Left cardiac atrium (tissue), 4 donors: ENCODE measurements at regions not wholly inside any gene's neighbourhood (a gene's known extent, or its start where the extent isn't known, plus 50 kb on each side); places are given as distances from the start of the nearest gene placed in this dataset.

Experiments used
- ATAC-seq, 2 donors: fragments of 200-7000 bp; cut with Tn5 transposase; one replicate each; pipeline ENCODE4 v1.9.1; 2020; ENCODE audit warnings: mild to moderate bottlenecking in 2 of 2, moderate library complexity in 2 of 2
- DNase-seq: peaks from one replicate; pipeline ENCODE4 v3.0.0-alpha.2; 2020
- intact Hi-C, 2 donors: fragments of 100-400 bp; cut with DNase I; formaldehyde crosslinking; loops; one replicate each; pipeline versions ENCODE4 v1.14.1 to v1.15.1; 2022 to 2023
- donor health status: DM: no; HTN: yes; CAD: no.
- donor health status: DM: no; HTN: yes; CAD: no; lungs with severe emphysema.
- donor health status: DM: yes; HTN: yes; CAD: no.
- donor health status: Dilated cardiomyopathy.

DNA sequence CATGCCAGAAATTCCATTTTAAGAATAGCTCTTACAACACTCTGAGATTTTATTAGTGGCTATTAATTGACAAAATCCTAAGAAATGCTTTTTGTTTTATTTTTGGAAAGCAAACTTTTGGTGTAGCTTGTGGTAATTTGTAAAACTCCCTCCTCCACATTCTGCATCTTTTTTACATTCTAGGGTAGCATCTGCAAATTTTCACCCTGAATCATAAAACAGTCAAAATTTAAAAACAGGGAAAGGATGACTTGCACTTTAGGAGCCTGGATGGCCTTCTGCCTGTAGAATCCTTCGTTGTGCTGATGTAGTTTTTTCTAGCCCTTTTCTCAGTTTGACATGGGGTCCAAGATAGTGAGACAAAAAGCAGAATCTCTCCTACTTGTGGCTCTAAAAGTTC lies 316.1 kb downstream of the ADRA2A start:
- intact Hi-C loops: no loop called here
- peak in 1 of 2 donors; percentile 38 for ATAC-seq

DNA sequence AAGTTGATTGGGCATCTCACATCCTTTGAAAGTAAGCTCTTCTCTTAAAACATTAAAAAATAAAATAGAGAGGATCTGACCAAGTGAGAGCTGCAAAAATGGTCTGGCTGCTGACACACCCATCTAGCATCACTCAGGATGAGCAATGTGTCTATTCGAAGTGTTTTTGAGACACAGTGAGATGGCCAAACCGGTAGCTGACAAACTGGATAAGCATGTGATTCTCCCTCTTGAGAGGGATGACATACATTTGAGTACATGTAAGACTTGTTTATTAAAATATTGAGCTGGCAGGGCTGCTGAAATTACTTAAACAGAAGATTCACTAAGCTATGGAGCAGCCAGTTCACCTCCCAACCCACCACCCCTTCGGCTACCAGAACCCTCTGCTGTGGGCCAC lies 333.9 kb downstream of the ADRA2A start:
- ATAC-seq: no peak

More for the DNA sequence above, 316.1 kb downstream of the ADRA2A start:
- DNase-seq: no peak

DNA sequence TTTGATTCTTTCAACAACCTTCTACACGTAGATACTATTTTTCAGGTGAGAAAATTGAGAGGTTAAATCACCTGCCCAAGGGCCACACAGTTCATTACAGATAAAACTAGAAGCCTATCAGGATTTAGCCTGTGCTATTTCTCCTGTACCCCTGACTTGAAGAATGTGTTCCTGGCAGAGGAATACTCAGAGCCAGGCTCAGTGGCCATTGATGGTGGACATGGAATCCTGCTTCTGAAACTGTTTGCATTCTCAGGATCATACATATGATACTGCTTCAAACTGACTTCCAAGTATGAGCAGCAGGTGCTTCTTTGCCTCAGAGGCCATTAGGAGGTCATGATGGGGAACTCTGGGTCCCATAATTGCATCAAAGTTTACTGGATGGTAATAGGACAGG lies 348.6 kb downstream of the ADRA2A start:
- intact Hi-C loops: no loop called here
- ATAC-seq: no peak
- no peak for DNase-seq

More for the DNA sequence above, 333.9 kb downstream of the ADRA2A start:
- intact Hi-C loops: no loop called here
- no peak for DNase-seq

DNA sequence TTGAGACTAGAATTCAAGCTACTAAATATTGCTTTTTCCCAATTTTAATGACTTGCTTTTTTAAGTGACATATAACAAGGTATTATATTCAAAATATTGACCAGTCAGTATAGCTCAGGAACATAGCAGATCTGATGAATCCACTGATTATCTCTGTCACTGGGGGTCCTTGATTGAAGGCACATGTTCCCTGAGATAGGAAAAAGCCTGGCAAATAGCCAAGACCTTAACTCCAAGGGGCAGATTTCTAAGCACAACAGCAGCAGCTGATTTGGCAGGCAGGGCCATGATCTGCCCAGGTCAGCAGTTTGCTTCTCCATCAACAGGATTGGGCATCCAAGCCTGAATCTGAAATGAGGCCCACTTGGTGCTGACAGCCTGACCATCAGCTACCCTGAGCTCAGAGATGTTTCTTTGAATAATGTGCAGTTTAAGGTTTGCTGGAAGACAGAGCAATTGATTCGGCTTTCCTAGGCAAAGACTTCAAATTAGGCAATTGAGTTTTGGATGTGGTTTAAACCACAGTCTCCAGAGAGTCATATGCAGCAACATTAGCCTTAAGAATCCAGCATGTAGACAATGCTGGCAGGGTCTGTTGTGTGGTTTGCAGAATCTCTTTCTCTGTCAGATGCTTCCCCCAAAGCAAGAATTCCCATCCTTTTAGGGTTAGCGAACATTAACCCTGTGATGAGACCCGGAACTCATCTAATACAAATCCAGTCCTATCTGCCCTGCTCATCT lies 352.6 kb downstream of the ADRA2A start:
- intact Hi-C loops: no loop called here
- peak in 1 of 2 donors; percentile 57 for ATAC-seq
- DNase-seq: no peak

DNA sequence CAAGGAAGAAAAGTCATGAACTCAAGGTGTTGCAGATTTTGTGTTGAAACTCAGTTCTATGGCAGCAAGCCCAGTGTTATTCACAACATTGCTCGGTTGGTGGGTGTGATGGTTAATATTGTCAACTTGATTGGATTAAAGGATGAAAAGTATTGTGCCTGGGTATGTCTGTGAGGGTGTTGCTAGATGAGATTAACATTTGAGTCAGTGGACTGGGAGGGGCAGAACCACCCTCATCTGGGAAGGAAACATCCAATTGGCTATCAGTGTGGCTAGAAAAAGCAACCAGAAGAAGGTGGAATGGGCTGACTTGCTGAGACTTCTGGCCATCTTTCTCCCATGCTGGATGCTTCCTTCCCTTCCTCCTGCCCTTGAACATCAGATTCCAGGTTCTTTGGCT lies 353.2 kb downstream of the ADRA2A start:
- intact Hi-C loops: no loop called here
- DNase-seq: no peak
- no peak for ATAC-seq

DNA sequence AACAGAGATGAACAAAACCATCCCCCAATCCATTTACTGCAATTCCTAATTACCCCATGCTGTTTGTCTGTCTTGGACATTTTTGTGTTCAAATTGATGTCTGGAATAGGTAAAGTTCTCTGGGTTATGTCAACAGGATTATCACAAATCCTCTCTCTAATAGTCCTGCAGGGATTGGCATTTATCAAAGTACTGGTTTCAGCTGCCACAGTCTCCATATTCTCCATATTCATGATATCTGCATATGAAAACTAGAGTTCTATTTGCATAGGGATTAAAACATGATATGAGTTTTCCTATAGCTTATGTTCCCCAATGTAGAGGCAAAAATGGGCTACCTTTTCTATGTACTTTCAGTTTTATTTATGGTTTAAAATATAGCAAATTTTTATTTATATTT lies 355.8 kb downstream of the ADRA2A start:
- intact Hi-C loops: no loop called here
- no peak for ATAC-seq
- no peak for DNase-seq

DNA sequence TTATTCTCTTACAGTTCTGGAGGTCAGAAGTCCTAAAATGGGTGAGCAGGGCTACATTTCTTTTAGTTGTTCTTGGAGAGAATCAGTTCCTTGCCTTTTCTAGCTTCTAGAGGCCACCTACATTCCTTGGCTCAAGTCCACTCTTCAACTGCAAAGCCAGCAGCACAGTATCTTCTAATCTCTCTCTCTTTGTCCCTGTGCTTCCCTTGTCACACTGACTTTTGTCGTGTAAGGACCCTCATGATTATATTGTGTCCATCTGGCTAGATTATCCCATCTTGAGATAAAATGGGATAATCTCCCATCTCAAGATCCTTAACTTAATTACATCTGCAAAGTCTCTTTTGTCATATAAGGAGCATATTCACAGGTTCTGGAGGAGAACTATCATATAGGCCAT lies 359.0 kb downstream of the ADRA2A start:
- ATAC-seq (no peak), DNase-seq (no peak)
- intact Hi-C loops: no loop called here

DNA sequence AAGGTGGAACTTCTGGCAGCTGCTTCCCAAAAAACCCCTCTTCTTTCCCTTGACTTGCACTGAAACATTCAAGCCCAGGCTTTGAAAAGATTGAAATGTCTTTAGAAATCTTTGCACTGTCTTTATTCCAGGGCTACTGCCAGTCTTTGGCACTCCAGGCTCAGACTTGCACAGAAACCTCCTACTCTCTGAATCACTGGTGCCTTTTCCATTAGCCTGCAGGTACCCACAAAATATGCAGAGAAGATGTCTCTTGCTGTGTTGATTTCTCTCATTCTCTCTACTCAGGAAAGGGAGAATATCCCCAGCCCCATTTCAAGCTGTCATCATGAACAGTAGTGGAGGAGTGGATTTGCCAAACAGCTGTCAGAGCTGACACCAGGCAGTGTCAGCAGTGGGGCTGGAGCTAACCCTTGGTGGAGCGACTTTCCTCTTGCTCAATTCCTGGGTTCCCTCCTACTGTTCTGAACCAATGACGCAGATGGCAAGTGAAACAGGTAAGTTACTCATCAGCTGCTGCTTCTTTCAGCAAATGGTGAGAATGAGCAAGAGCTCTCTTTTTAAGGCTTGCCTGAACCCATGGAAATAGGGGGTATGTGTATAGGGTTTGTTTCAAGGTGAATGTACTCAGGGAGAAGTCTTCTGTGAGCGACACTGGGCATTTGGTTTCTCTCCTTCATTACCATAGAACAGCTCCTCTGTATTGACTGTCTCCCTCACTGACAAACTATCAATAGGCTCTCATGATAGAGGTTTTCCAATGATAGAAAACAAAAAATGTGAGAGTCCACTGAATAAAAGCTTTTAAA lies 362.4 kb downstream of the ADRA2A start:
- peak in 1 of 2 donors; percentile 32 for ATAC-seq
- intact Hi-C loops: no loop called here
- no peak for DNase-seq

DNA sequence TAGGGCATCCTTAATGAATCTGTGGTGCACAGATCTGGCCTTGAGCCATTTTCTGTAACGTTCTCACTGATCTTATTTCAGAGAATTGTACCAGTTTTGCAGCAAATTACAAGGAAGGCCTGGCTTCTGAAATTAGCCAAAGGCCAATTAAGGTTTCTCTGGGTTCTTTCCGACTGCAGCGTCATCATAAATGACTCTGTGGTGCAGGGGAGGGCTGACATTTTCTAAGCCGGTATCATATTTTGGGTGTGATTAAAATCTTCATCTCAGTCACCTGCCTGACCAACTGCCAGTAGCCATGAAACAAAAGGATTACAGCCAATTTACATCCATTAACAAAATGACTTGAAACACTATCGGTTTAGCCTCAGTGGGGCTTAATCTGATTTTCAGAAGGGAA lies 363.7 kb downstream of the ADRA2A start:
- DNase-seq (no peak), ATAC-seq (no peak)
- intact Hi-C loops: no loop called here

DNA sequence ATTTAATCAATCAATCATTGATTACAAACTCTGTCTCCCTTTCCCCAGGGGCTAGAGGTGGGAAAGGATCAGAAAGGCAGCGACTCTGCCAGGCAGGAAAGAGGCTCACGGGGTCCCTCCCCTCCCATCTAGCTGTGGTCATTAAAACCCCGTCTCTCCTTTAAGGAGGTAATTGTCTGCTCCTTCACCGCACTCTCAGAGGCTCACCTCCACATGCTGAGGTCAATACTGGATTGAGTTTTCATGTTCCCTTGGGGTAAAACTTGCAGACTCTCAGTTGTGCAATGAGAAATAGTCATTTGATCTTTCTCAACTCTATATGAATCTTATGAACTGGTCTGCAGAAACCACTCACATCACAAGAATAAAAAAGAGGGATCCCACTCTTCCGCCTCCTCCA lies 368.8 kb downstream of the ADRA2A start:
- no peak for ATAC-seq
- intact Hi-C loops: no loop called here
- DNase-seq: no peak

DNA sequence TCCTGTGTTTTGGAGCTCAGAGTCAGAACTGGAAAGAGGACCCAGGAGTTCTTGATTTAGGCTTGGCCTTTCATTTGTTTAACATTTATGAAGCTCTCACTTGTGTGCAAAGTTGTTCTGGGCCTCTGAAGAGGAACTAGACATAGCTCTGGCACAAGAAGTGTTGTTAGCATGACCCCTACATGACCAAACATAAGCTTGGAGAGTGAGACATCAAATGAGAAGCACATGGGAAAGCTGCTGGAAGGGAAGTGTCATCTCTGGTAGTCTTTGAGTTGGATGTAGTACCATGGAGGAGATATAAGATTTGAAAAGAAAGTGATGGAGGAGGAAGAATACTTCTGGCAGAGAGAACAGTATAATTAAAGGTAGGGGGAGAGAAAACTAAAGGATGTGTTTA lies 370.1 kb downstream of the ADRA2A start:
- DNase-seq: no peak
- ATAC-seq: no peak
- intact Hi-C loops: no loop called here

DNA sequence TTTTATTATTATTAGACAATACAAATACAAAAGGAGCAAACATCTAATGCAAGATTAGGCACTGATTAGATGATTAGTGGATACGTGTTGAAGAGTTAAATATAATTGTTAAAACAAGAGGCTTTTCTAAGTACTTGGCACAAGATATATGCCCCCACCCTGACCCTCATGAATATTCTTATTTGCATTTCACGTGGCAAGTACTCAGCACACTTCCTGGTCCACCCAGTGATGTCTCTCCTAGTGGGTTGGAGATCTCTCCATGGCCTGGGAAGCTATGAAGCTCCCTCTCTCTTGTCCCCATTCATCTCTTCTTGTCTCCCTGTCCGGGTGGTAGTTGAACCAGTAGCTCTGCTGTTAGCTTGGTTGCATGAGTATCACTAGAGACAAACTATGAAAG lies 375.3 kb downstream of the ADRA2A start:
- intact Hi-C loops: no loop called here
- ATAC-seq (no peak), DNase-seq (no peak)

DNA sequence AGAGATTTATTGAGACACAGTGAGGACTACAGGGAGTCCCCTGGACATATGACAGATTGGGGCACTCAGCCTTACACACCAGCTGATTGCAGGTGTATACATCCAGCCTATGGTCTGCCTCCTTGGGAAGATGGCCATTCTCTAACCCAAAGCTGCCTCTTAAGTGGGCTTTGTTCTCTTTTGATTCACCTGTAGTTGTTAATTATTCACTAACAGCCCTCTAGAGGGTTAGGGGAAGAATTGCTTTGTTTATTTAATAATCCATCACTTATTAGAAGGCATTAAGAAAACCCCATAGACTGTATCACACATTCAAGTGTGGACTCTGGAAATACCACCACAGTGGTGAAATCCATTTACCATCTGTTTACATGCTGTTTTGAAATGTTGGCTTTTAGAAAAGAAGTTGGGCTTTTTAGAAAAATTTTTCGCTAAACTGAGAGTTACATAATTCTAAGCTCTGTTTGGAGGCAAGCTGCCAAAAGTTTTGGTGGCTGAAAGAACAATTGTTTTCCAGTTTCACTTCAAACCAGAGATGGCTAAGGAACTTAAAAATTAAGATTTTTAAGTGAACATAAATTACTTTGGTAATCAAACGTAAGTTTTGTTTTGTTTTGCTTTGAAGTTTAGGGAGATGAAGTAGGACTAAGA lies 379.1 kb downstream of the ADRA2A start:
- no peak for DNase-seq
- intact Hi-C loops: no loop called here
- peak in 1 of 2 donors; percentile 8 for ATAC-seq

DNA sequence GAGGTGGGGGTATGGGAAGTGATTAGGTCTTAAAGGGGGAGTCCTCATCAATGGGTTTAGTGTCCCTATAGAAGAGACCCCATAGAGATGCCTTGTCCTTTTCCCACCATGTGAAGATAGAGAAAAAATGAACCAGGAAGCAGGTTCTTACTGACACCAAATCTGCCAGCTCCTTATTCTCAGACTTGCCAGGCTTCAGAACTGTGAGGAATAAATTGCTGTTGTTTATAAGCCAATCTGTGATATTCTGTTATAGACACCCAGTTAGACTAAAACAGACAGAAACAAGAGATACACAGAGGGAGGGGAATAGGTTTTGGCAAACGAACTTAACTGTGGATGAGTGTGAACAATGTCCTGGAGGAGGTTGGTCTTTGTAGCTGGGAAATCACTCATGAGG lies 381.4 kb downstream of the ADRA2A start:
- intact Hi-C loops: no loop called here
- DNase-seq (no peak), ATAC-seq (no peak)

DNA sequence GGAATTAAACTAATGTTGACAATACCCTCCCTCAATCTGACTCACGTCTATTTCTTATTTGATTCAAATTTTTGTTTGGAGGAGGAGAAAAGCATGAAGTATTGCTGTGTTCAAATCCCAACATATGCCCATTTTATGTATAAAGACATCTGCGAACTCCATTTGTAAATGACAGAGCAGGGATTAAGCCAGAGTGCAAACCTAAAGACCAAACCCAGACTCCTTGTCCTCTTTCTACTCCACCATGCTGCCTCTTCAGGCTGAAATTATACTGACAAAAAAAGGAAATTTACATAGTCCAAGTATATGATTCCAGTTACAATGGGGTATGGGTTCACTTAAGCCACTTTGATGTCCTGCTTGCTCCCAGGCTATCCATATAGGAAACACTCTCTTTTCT lies 383.1 kb downstream of the ADRA2A start:
- no peak for DNase-seq
- ATAC-seq: no peak
- intact Hi-C loops: no loop called here

DNA sequence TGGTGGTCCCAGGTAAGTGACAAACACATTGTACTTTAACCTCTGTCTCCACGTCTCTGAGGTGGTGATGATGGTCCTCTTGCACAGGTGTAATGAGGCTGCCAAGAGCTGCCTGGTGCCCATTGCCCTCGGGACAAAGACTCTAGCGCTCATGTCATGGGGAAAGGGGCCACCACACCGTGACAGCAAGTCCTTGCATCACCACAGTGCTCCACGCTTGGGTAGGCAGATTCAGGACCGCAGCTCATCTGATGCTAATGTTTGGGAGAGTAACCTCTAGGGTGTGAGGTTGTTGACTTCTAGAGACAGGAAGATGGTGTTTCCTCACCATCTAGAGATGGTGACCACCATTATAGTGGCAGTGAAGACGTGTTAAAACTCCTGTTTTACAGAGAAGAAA lies 395.6 kb downstream of the ADRA2A start:
- no peak for DNase-seq
- ATAC-seq: no peak
- intact Hi-C loops: no loop called here

DNA sequence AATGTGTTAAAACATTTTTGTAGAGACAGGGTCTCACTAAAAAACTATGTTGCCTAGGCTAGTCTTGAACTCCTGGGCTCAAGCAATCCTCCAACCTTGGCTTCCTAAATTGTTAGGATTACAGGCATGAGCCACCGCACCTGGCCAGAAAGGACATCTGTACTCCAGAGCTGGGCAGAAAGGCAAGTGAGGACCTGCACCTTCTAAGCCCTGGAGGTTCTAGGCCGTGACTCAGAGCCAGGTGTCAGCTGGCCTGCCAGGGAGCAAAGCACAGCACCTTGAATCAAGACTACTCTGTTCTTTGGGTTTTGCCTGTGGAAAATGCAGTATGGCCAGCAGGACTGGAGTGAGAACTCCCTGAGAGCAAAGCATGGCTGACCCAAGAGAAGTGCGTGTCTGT lies 396.5 kb downstream of the ADRA2A start:
- intact Hi-C loops: no loop called here
- DNase-seq (no peak), ATAC-seq (no peak)

DNA sequence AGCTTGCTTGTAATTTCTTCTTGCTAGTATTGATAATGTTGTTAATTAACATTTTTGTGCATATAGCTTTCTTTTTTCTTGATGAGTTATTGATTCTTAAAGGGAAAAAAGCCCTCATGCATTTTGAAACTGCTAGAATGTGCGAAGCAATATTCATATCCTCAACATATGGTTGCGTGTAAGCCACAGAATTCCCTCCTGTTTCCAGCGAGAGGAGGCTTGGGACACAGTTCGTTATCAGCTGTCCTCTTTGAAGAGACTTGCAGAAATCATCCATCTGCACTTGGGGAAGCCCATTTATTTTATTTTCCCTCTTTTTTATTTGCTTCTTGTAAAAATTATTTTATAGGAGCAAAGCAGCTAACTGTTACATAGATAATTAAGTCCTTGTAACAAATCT lies 398.0 kb downstream of the ADRA2A start:
- no peak for DNase-seq
- intact Hi-C loops: no loop called here
- no peak for ATAC-seq

DNA sequence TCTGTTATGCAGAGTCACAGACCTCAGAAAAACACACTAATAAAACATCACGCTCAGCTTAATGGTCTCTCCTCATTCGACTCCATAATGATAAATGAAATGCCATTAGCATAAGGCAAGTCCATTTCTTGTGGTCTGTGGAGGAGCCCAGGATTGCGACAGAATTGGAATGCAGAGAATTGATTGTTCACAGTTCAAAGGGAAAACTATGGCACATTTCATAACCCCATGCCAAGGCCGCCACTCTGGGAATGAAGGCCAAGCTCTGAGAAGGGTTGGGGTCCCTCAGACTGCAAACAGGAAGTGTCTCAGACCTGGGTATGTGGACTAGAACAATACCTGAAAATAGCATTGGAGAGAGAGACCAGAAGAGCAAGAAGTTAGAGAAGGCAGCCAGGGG lies 398.9 kb downstream of the ADRA2A start:
- DNase-seq (no peak), ATAC-seq (no peak)
- intact Hi-C loops: no loop called here

DNA sequence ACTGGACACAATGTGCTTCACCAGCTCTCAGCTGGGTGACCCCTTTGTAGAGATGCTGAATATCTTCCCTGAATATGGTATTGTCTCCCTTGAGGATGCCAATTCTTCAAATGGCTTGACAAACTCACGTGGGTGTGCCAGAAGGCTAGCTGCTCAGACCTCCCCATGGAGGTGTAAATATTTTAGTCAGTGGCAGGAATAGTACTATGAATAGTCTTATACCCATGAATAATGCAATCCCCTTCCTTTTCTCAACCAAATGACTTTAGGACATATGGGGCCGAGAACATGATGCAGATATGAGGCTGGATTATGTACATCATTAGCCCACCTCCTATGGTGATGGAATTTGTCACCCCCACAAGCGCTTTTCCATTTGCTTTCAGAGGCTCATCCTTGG lies 401.8 kb downstream of the ADRA2A start:
- no peak for ATAC-seq
- intact Hi-C loops: no loop called here

More for the DNA sequence above, 401.8 kb downstream of the ADRA2A start:
- DNase-seq: no peak
